IMR-90 (cell line): ENCODE measurements at regions not wholly inside any gene's neighbourhood (a gene's known extent, or its start where the extent isn't known, plus 50 kb on each side); places are given as distances from the start of the nearest gene placed in this dataset.

Experiments used
- ATAC-seq: fragments of 200-7000 bp; cut with Tn5 transposase; 2 replicates; pipeline ENCODE4 v1.9.1; 2020; ENCODE audit warnings: low read depth, mild to moderate bottlenecking, moderate library complexity
- BruUV-seq: library from RNA; stranded (reverse); fragments of 400-500 nt; replicated peaks from 2 replicates; lab custom pipeline; 2021; lab: Mats Ljungman, UMichigan
- CTCF ChIA-PET: fragments of 300-600 bp; formaldehyde crosslinking; extraction: SDS; loops from one replicate; lab custom pipeline; 2021; ENCODE audit warnings: antibody characterized with exemption; lab: Yijun Ruan, JAX
- POLR2A ChIA-PET: fragments of 300-600 bp; sonication (Branson Sonifier 250); formaldehyde crosslinking; loops from one replicate; lab custom pipeline; 2022; ENCODE audit warnings: antibody characterized with exemption; ENCODE audit not compliant: unreplicated experiment; lab: Charles Lee
- DNase-seq: peaks from one replicate; pipeline ENCODE4 v3.0.0; 2013
- H2AFZ ChIP-seq: replicated peaks from 2 replicates; pipeline ENCODE3; 2013; ENCODE audit warnings: low read length, mild to moderate bottlenecking; ENCODE audit not compliant: poor library complexity
- H2AK5ac ChIP-seq: 2 replicates; pipeline ENCODE4 v1.6.1; 2013; ENCODE audit warnings: low read depth, low read length, inconsistent platforms
- H2AK9ac ChIP-seq: replicated peaks from 2 replicates; pipeline ENCODE3; 2013; ENCODE audit warnings: mild to moderate bottlenecking, low read depth, low read length, moderate library complexity; ENCODE audit not compliant: poor library complexity
- H2BK120ac ChIP-seq: 2 replicates; pipeline ENCODE4 v1.6.1; 2013; ENCODE audit warnings: low read depth, low read length, inconsistent platforms
- H2BK15ac ChIP-seq: 3 replicates; pipeline ENCODE4 v1.6.1; 2013; ENCODE audit warnings: low read depth, low read length, inconsistent platforms
- H2BK20ac ChIP-seq: 2 replicates; pipeline ENCODE4 v1.6.1; 2013; ENCODE audit warnings: low read depth, mild to moderate bottlenecking, inconsistent platforms, low read length, moderate library complexity
- H2BK5ac ChIP-seq: 2 replicates; pipeline ENCODE4 v1.6.1; 2013; ENCODE audit warnings: mild to moderate bottlenecking, low read depth, low read length, inconsistent platforms; ENCODE audit not compliant: poor library complexity, severe bottlenecking
- H3K14ac ChIP-seq: replicated peaks from 2 replicates; pipeline ENCODE4 v1.6.1; 2013; ENCODE audit warnings: low read depth, low read length, inconsistent platforms
- H3K18ac ChIP-seq: 2 replicates; pipeline ENCODE4 v1.6.1; 2013; ENCODE audit warnings: low read depth, low read length, control low read depth
- H3K23ac ChIP-seq: 2 replicates; pipeline ENCODE4 v1.6.1; 2013; ENCODE audit warnings: low read depth, low read length, inconsistent platforms
- H3K27ac ChIP-seq: 2 replicates; pipeline ENCODE4 v1.5.1; 2013; ENCODE audit warnings: mild to moderate bottlenecking, control low read depth, low read length; ENCODE audit not compliant: insufficient read depth
- H3K27me3 ChIP-seq: 2 replicates; pipeline ENCODE4 v1.6.1; 2013; ENCODE audit warnings: low read length; ENCODE audit not compliant: control insufficient read depth, insufficient read depth
- H3K36me3 ChIP-seq: 2 replicates; pipeline ENCODE4 v1.6.1; 2013; ENCODE audit warnings: low read length, mixed read lengths; ENCODE audit not compliant: control insufficient read depth, insufficient read depth
- H3K4ac ChIP-seq: 2 replicates; pipeline ENCODE4 v1.6.1; 2013; ENCODE audit warnings: low read depth, low read length, inconsistent platforms
- H3K4me1 ChIP-seq: 2 replicates; pipeline ENCODE4 v1.6.1; 2013; ENCODE audit warnings: low read length, mixed read lengths; ENCODE audit not compliant: control insufficient read depth, insufficient read depth
- H3K4me2 ChIP-seq: 2 replicates; pipeline ENCODE4 v1.6.1; 2013; ENCODE audit warnings: low read depth, mild to moderate bottlenecking, control low read depth, low read length, moderate library complexity
- H3K4me3 ChIP-seq: 2 replicates; pipeline ENCODE4 v1.5.1; 2013; ENCODE audit warnings: low read depth, mild to moderate bottlenecking, control low read depth, low read length, moderate library complexity; ENCODE audit not compliant: insufficient read depth
- H3K56ac ChIP-seq: 2 replicates; pipeline ENCODE4 v1.6.1; 2013; ENCODE audit warnings: low read length, inconsistent platforms; ENCODE audit not compliant: insufficient read depth; ENCODE audit errors: extremely low read depth
- H3K79me1 ChIP-seq, 2 experiments: 2 replicates each; pipeline ENCODE4 v1.6.1; 2013; ENCODE audit warnings: low read length in 2 of 2, inconsistent platforms in 1 of 2, low read depth in 1 of 2
- H3K9ac ChIP-seq: 2 replicates; pipeline ENCODE4 v1.6.1; 2013; ENCODE audit warnings: low read depth, low read length, control low read depth
- H3K9me1 ChIP-seq: 2 replicates; pipeline ENCODE4 v1.6.1; 2013; ENCODE audit warnings: low read length, inconsistent platforms; ENCODE audit not compliant: insufficient read depth
- H3K9me3 ChIP-seq: 2 replicates; pipeline ENCODE4 v1.6.1; 2013; ENCODE audit warnings: low read length; ENCODE audit not compliant: control insufficient read depth, insufficient read depth
- H4K20me1 ChIP-seq: 2 replicates; pipeline ENCODE4 v1.6.1; 2013; ENCODE audit warnings: low read length, inconsistent platforms; ENCODE audit not compliant: insufficient read depth
- H4K5ac ChIP-seq: 2 replicates; pipeline ENCODE4 v1.6.1; 2013; ENCODE audit warnings: mild to moderate bottlenecking, low read depth, low read length, control low read depth
- H4K8ac ChIP-seq, 2 experiments: 2 replicates each; pipeline ENCODE4 v1.6.1; 2013; ENCODE audit warnings: low read depth in 2 of 2, low read length in 2 of 2, control low read depth in 1 of 2, inconsistent platforms in 1 of 2
- H4K91ac ChIP-seq: 2 replicates; pipeline ENCODE4 v1.6.1; 2013; ENCODE audit warnings: low read depth, low read length, inconsistent platforms; ENCODE audit not compliant: insufficient read depth
- FOS ChIP-seq: fragments of 150-350 bp; IDR thresholded peaks from 2 replicates; pipeline ENCODE4 v1.6.1; 2016; ENCODE audit warnings: low read depth, low read length
- MXI1 ChIP-seq: IDR thresholded peaks from 2 replicates; pipeline ENCODE4 v1.6.1; 2012; ENCODE audit warnings: low read depth, mild to moderate bottlenecking, low read length, moderate library complexity, borderline replicate concordance
- WGBS, 2 experiments: methylation state at CpG; one replicate each; pipeline versions ENCODE4 v1.1.5 to v1.1.7; 2013; ENCODE audit warnings: missing lambda C conversion rate in 2 of 2; ENCODE audit not compliant: insufficient read length in 1 of 2; ENCODE audit errors: extremely low coverage in 2 of 2; 5-methylcytosine and 5-hydroxymethylcytosine counted together
- dilution Hi-C: fragments of 300-500 bp; cut with HindIII; formaldehyde crosslinking; loops from one replicate; pipeline ENCODE4 v1.14.3; 2018; ENCODE audit warnings: low sequenced_read_pairs; ENCODE audit not compliant: unreplicated experiment
- in situ Hi-C: fragments of 300-500 bp; cut with MboI; formaldehyde crosslinking; loops from 3 replicates; pipeline ENCODE4 v1.14.3; 2019; ENCODE audit warnings: low sequenced_read_pairs, inconsistent platforms, mixed read lengths
- intact Hi-C: fragments of 100-400 bp; cut with micrococcal nuclease; formaldehyde crosslinking; loops from 2 replicates; pipeline ENCODE4 v1.10.0; 2022
- TF ChIP-seq, protein P1 (sequence below): fragments of 150-350 bp; IDR thresholded peaks from 2 replicates; pipeline ENCODE4 v1.6.1; 2017; ENCODE audit warnings: mild to moderate bottlenecking, antibody characterized with exemption, low read length, low read depth

DNA sequence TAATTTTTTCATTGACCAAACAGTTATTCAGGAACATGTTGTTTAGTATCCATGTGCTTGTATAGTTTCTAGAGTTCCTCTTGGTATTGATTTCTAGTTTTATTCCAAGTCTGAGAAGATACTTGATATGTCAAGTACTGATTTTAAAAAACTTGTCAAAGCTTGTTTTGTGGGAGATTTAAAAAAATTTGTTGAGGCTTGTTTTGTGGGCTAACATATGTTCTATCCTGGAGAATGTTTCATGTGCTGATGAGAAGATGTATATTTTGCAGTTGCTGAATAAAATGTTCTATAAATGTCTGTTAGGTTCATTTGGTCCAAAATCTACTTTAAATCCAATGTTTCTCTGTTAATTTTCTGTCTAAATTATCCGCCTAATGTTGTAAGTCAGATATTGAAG, 1065.1 kb upstream of the WWC1 start:
- H3K14ac ChIP-seq: no peak overlapping the region
- H2BK15ac ChIP-seq: no peak overlapping the region
- no peak overlapping the region for H2AK5ac ChIP-seq
- no peaks in the 10 kb centered on the region for H3K79me1 ChIP-seq
- no peak overlapping the region for H3K18ac ChIP-seq
- H3K27me3 ChIP-seq: no peaks in the 10 kb centered on the region
- H3K4me3 ChIP-seq: no peak overlapping the region
- H3K56ac ChIP-seq: no peak overlapping the region
- TF ChIP-seq FOS (no peak), MXI1 (no peak)
- TF ChIP-seq, protein P1, sequence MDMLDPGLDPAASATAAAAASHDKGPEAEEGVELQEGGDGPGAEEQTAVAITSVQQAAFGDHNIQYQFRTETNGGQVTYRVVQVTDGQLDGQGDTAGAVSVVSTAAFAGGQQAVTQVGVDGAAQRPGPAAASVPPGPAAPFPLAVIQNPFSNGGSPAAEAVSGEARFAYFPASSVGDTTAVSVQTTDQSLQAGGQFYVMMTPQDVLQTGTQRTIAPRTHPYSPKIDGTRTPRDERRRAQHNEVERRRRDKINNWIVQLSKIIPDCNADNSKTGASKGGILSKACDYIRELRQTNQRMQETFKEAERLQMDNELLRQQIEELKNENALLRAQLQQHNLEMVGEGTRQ: no peak
- no CpG with 5 or more reads among the region's 1 CpG for WGBS, 2 experiments
- H2BK5ac ChIP-seq: no peak overlapping the region
- no peak overlapping the region for H2BK20ac ChIP-seq
- ChIA-PET CTCF (no interaction called here), POLR2A (no interaction called here)
- DNase-seq (no peak), ATAC-seq (no peak)
- H4K8ac ChIP-seq: no peak overlapping the region
- no peak overlapping the region for H3K27ac ChIP-seq
- no peak overlapping the region for H3K4ac ChIP-seq
- no peak overlapping the region for H2AK9ac ChIP-seq
- H4K20me1 ChIP-seq: no peaks in the 10 kb centered on the region
- H3K23ac ChIP-seq: no peak overlapping the region
- no peak overlapping the region for H4K91ac ChIP-seq
- no peak overlapping the region for H4K5ac ChIP-seq
- H2BK120ac ChIP-seq: no peak overlapping the region
- H2AFZ ChIP-seq: no peak overlapping the region
- intact Hi-C loops (no loop called here), in situ Hi-C loops (no loop called here), dilution Hi-C loops (no loop called here)
- H3K9me3 ChIP-seq: peaks cover 6% of the 10 kb centered on the region
- H3K9me1 ChIP-seq: no peaks in the 10 kb centered on the region
- H3K4me1 ChIP-seq: no peaks in the 10 kb centered on the region
- BruUV-seq: no TSS peak
- H3K4me2 ChIP-seq: no peak overlapping the region
- H3K9ac ChIP-seq: no peak overlapping the region
- H3K36me3 ChIP-seq: no peaks in the 10 kb centered on the region
